ENCODE measurements at regions not wholly inside any gene's neighbourhood (a gene's known extent, or its start where the extent isn't known, plus 50 kb on each side); places are given as distances from the start of the nearest gene placed in this dataset.

GRCh38 chr5:152269533-152269932 is 135.5 kb downstream of the NMUR2 start:
- DNase-seq = no peak

GRCh38 chr5:152264645-152265254 is 140.3 kb downstream of the NMUR2 start:
- DNase-seq = no peak

- no peak for DNase-seq
These were observed 142.4 kb downstream of the NMUR2 start for GRCh38 chr5:152262667-152263066.

GRCh38 chr5:152260940-152261339 is 144.1 kb downstream of the NMUR2 start:
- no peak for DNase-seq

GRCh38 chr5:152259702-152260101 is 145.4 kb downstream of the NMUR2 start:
- DNase-seq = no peak

- no peak for DNase-seq
These were observed 148.5 kb downstream of the NMUR2 start for GRCh38 chr5:152256580-152256979.

GRCh38 chr5:152255411-152255810 is 149.7 kb downstream of the NMUR2 start:
- no peak for DNase-seq

- no peak for DNase-seq
These were observed 157.2 kb downstream of the NMUR2 start for GRCh38 chr5:152247850-152248385.

GRCh38 chr5:152246401-152246800 is 158.7 kb downstream of the NMUR2 start:
- DNase-seq = peak; percentile 82

- DNase-seq = no peak
These were observed 167.5 kb downstream of the NMUR2 start for GRCh38 chr5:152237531-152237930.

- no peak for DNase-seq
These were observed 178.9 kb downstream of the NMUR2 start for GRCh38 chr5:152226191-152226590.

- no peak for DNase-seq
These were observed 183.1 kb downstream of the NMUR2 start for GRCh38 chr5:152221721-152222629.

GRCh38 chr5:152218694-152219093 is 186.4 kb downstream of the NMUR2 start:
- DNase-seq = no peak

- no peak for DNase-seq
These were observed 199.3 kb downstream of the NMUR2 start for GRCh38 chr5:152205804-152206203.

GRCh38 chr5:152202321-152202720 is 202.8 kb downstream of the NMUR2 start:
- DNase-seq = no peak

GRCh38 chr5:152193391-152194107 is 211.5 kb downstream of the NMUR2 start:
- no peak for DNase-seq

GRCh38 chr5:152188251-152188650 is 216.8 kb downstream of the NMUR2 start:
- DNase-seq = no peak

GRCh38 chr5:152187668-152188067 is 217.4 kb downstream of the NMUR2 start:
- DNase-seq = no peak

GRCh38 chr5:152185547-152186245 is 219.4 kb downstream of the NMUR2 start:
- DNase-seq = no peak

GRCh38 chr5:152184266-152184665 is 220.8 kb downstream of the NMUR2 start:
- DNase-seq = no peak

GRCh38 chr5:152181461-152181860 is 223.6 kb downstream of the NMUR2 start:
- DNase-seq = no peak

GRCh38 chr5:152178350-152178699 is 226.8 kb downstream of the NMUR2 start:
- no peak for DNase-seq

Data from eye (tissue), 1 donor.